ENCODE measurements at regions not wholly inside any gene's neighbourhood (a gene's known extent, or its start where the extent isn't known, plus 50 kb on each side); places are given as distances from the start of the nearest gene placed in this dataset.

DNA sequence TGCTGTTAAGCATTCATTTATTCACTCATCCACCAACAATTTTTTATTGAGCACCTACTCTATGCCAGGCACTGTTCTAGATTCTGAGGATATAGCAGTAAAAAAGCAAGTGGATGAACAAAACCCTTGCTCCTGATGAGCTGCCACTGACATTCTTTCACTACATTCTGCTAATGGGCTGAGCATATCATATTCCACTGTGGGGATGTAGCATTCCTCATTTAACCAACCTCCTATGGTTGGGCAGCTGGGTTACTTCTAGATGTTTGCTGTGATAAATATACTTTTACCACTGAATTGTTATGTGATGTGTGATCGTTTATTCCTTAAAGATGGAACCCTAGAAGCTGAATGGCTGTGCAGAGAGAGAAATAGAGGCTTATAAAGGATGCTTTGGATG, 176.9 kb downstream of the MN1 start:
- DNase-seq (ENCODE audit: extremely low read depth, insufficient read length), result no peak
- H3K4me3 ChIP-seq (replicated peaks; ENCODE audit: low read depth, low read length), result no peak overlapping the region
- H3K27me3 ChIP-seq (replicated peaks; ENCODE audit: control insufficient read depth, insufficient read depth, low read length), result no peaks in the 10 kb centered on the region
- no peaks in the 10 kb centered on the region for H3K36me3 ChIP-seq (ENCODE audit: control insufficient read depth, insufficient read depth, low read length)
- TF ChIP-seq, protein P1, sequence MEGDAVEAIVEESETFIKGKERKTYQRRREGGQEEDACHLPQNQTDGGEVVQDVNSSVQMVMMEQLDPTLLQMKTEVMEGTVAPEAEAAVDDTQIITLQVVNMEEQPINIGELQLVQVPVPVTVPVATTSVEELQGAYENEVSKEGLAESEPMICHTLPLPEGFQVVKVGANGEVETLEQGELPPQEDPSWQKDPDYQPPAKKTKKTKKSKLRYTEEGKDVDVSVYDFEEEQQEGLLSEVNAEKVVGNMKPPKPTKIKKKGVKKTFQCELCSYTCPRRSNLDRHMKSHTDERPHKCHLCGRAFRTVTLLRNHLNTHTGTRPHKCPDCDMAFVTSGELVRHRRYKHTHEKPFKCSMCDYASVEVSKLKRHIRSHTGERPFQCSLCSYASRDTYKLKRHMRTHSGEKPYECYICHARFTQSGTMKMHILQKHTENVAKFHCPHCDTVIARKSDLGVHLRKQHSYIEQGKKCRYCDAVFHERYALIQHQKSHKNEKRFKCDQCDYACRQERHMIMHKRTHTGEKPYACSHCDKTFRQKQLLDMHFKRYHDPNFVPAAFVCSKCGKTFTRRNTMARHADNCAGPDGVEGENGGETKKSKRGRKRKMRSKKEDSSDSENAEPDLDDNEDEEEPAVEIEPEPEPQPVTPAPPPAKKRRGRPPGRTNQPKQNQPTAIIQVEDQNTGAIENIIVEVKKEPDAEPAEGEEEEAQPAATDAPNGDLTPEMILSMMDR (IDR thresholded peaks at IDR 0.05; ENCODE audit: insufficient read depth, low read length, poor library complexity, severe bottlenecking), result no peak

DNA sequence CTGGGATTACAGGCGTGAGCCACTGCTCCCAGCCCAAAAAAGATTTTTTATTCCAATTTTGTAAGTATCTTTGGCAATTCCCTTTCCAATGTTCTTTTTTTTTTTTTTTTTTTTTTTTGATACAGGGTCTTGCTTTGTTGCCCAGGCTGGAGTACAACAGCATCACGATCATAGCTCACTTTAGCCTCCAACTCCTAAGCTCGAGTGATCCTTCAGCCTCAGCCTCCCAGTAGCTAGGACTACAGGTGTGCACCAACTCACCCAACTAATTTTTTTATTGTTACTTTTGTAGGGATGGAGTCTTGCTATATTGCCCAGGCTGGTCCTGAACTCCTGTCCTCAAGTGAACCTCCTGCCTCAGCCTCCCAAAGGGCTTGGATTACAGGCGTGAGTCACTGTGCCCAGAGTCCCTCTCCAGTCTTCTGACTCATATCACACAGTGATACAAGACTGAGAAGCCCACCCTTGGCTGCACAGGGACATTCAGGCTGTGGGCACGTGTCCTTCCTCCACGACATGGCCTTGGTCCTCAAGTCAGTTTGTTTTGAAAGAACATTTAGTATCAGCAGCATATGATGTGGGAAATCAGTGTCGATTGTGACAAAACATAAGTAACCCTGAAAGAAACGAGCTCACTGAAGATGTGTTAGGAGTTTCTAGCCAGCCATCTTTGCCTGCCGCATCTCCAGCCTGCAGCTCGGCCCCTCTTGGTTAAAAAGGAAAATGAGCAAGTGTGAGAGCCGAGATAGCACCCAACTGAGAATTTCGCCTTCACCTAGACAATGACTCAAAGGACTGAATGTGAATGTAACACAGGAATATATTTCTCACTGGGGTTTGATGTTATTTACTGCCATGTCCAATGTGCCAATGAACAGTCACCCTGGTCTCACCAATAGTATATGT, 175.5 kb downstream of the MN1 start:
- DNase-seq (ENCODE audit: extremely low read depth, insufficient read length), result no peak
- H3K27me3 ChIP-seq (replicated peaks; ENCODE audit: control insufficient read depth, insufficient read depth, low read length), result no peaks in the 10 kb centered on the region
- TF ChIP-seq, protein P1 (IDR thresholded peaks at IDR 0.05; ENCODE audit: insufficient read depth, low read length, poor library complexity, severe bottlenecking), result no peak

DNA sequence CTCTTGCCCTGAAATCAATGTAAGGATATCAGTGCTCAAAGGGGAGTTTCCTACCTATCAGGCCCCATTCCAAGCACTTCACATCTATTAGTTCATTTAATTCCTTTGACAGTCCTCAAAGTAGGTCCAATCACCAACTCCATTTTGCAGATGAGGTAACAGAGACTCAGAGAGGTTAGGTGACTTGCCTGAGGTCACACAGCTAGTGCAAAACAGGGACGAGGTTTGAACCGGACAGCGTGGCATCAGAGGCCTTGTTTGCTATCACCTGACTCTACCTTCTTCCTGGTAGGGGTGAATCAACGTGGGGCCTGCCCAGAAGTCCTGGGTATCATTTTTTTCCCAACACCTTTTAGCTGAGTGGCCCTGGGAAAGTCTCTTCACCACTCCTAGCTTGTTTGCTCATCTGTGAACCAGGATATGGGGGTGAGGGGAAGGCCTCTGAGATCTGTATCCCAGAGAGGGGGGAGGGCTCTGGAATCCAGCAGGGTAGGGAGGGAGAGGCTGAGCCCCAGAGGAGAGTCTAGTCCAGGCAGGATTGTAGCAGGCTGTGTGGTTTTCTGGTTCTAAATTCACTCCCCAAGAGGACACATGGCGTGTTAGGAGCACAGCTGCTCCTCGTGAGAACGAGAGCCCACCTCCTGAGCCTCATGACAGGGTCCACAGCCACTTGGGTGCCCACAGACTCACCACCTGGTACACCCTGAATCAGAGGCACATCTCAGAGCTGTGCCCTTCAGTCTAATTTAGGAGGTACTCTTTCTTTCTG, 174.7 kb downstream of the MN1 start:
- H3K27me3 ChIP-seq (replicated peaks; ENCODE audit: control insufficient read depth, insufficient read depth, low read length), result no peaks in the 10 kb centered on the region
- no peaks in the 10 kb centered on the region for H3K36me3 ChIP-seq (ENCODE audit: control insufficient read depth, insufficient read depth, low read length)
- TF ChIP-seq, protein P1 (IDR thresholded peaks at IDR 0.05; ENCODE audit: insufficient read depth, low read length, poor library complexity, severe bottlenecking), result no peak
- H3K4me3 ChIP-seq (replicated peaks; ENCODE audit: low read depth, low read length), result no peak overlapping the region
- no peak for DNase-seq (ENCODE audit: extremely low read depth, insufficient read length)

More for the DNA sequence above, 175.5 kb downstream of the MN1 start:
- no peaks in the 10 kb centered on the region for H3K36me3 ChIP-seq (ENCODE audit: control insufficient read depth, insufficient read depth, low read length)
- no peak overlapping the region for H3K4me3 ChIP-seq (replicated peaks; ENCODE audit: low read depth, low read length)

DNA sequence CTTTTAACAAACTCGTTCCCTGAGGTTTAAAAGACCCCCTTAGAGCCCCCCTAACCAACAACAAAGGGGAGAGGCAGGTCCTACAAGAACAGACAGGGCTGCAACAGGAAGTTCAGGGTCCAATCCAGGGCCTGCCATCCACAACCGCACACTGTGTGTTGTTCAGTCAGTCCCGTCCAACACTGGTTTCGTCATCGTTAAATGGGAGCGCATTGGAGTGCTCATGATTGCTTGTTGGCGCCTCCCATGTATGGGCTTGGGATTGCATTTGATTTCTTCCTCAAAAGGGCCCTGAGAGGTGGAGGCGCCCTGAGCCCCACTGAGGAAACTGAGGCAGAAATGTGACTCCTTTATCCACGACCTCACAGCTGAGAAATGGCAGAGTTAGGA, 174.1 kb downstream of the MN1 start:
- Histone ChIP-seq H3K36me3 (ENCODE audit: control insufficient read depth, insufficient read depth, low read length) (no peaks in the 10 kb centered on the region), H3K4me3 (replicated peaks; ENCODE audit: low read depth, low read length) (no peak overlapping the region), H3K27me3 (replicated peaks; ENCODE audit: control insufficient read depth, insufficient read depth, low read length) (no peaks in the 10 kb centered on the region)
- TF ChIP-seq, protein P1 (IDR thresholded peaks at IDR 0.05; ENCODE audit: insufficient read depth, low read length, poor library complexity, severe bottlenecking), result no peak
- DNase-seq (ENCODE audit: extremely low read depth, insufficient read length), result no peak

DNA sequence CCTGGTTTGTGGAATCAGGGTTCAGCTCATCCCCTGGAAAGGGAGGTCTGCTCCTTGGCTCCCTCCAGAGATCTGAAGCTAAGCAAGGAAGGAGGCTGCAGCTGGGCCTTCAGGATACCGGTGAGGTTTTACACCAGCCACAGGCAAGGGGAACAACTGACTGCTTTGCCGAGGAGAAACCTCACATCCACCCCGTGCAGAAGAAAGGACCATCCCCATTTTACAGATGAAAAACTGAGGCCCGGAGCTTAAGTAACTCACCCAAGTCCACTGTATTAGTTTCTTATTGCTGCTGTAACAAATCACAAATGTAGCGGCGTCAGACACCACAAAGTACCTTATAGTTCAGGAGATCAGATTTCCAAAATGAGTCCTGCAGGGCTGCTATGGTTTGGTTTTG, 173.7 kb downstream of the MN1 start:
- H3K27me3 ChIP-seq (replicated peaks; ENCODE audit: control insufficient read depth, insufficient read depth, low read length), result no peaks in the 10 kb centered on the region
- H3K36me3 ChIP-seq (ENCODE audit: control insufficient read depth, insufficient read depth, low read length), result no peaks in the 10 kb centered on the region
- no peak for DNase-seq (ENCODE audit: extremely low read depth, insufficient read length)
- no peak overlapping the region for H3K4me3 ChIP-seq (replicated peaks; ENCODE audit: low read depth, low read length)
- TF ChIP-seq, protein P1 (IDR thresholded peaks at IDR 0.05; ENCODE audit: insufficient read depth, low read length, poor library complexity, severe bottlenecking), result no peak

Measured in GM06990 (cell line).